GM18507 (cell line): ENCODE measurements at regions not wholly inside any gene's neighbourhood (a gene's known extent, or its start where the extent isn't known, plus 50 kb on each side); places are given as distances from the start of the nearest gene placed in this dataset.
"Not testable (repeated sequence)": the region's sequence is repeated elsewhere in the genome, so short reads cannot be mapped to it uniquely, and the experiment has no call there.

ENCODE experiments used
- DNase-seq: peaks from one replicate; pipeline ENCODE4 v3.0.0; 2011; ENCODE audit warnings: low read depth; ENCODE audit not compliant: insufficient read length; ENCODE audit errors: extremely low spot score
- FAIRE-seq: peaks from 2 replicates; lab custom pipeline; 2011; peaks lifted over from hg19 to GRCh38; lab: Jason Lieb, UNC

- DNase-seq (no peak), FAIRE-seq (no peak)
Measured at GRCh38 chr6:98333273-98333672, 501.1 kb upstream of the POU3F2 start.

GRCh38 chr6:98335594-98335993 lies 498.8 kb upstream of the POU3F2 start:
- no peak for DNase-seq

GRCh38 chr6:98339506-98339905 lies 494.9 kb upstream of the POU3F2 start:
- FAIRE-seq, result no peak
- DNase-seq, result no peak

More at GRCh38 chr6:98335594-98335993, 498.8 kb upstream of the POU3F2 start:
- FAIRE-seq, result no peak

- FAIRE-seq (no peak), DNase-seq (no peak)
Measured at GRCh38 chr6:98343004-98343403, 491.4 kb upstream of the POU3F2 start.

GRCh38 chr6:98343797-98344196 lies 490.6 kb upstream of the POU3F2 start:
- FAIRE-seq, result no peak
- no peak for DNase-seq

- DNase-seq (no peak), FAIRE-seq (no peak)
Measured at GRCh38 chr6:98352348-98352747, 482.0 kb upstream of the POU3F2 start.

GRCh38 chr6:98358173-98358572 lies 476.2 kb upstream of the POU3F2 start:
- DNase-seq (no peak), FAIRE-seq (no peak)

- no peak for DNase-seq
Measured at GRCh38 chr6:98366371-98366770, 468.0 kb upstream of the POU3F2 start.

GRCh38 chr6:98380589-98380988 lies 453.8 kb upstream of the POU3F2 start:
- DNase-seq, result no peak
- no peak for FAIRE-seq

More at GRCh38 chr6:98366371-98366770, 468.0 kb upstream of the POU3F2 start:
- FAIRE-seq, result no peak

- no peak for DNase-seq
- no peak for FAIRE-seq
Measured at GRCh38 chr6:98382246-98382645, 452.1 kb upstream of the POU3F2 start.

- no peak for DNase-seq
- no peak for FAIRE-seq
Measured at GRCh38 chr6:98384334-98384733, 450.0 kb upstream of the POU3F2 start.

- FAIRE-seq (no peak), DNase-seq (no peak)
Measured at GRCh38 chr6:98384801-98385200, 449.6 kb upstream of the POU3F2 start.

GRCh38 chr6:98395610-98396166 lies 438.7 kb upstream of the POU3F2 start:
- DNase-seq (no peak), FAIRE-seq (no peak)

GRCh38 chr6:98416027-98416426 lies 418.3 kb upstream of the POU3F2 start:
- FAIRE-seq, result no peak
- DNase-seq, result no peak

GRCh38 chr6:98416497-98417158 lies 417.7 kb upstream of the POU3F2 start:
- DNase-seq, FAIRE-seq: not testable (repeated sequence)

GRCh38 chr6:98433325-98434056 lies 400.9 kb upstream of the POU3F2 start:
- FAIRE-seq, result no peak
- no peak for DNase-seq

GRCh38 chr6:98443633-98444032 lies 390.7 kb upstream of the POU3F2 start:
- DNase-seq (no peak), FAIRE-seq (no peak)

GRCh38 chr6:98452685-98453084 lies 381.7 kb upstream of the POU3F2 start:
- DNase-seq (no peak), FAIRE-seq (no peak)

- FAIRE-seq, result no peak
- no peak for DNase-seq
Measured at GRCh38 chr6:98454809-98455322, 379.5 kb upstream of the POU3F2 start.

- no peak for FAIRE-seq
Measured at GRCh38 chr6:98458708-98459107, 375.7 kb upstream of the POU3F2 start.

More at GRCh38 chr6:98458708-98459107, 375.7 kb upstream of the POU3F2 start:
- no peak for DNase-seq
